Esophagus muscularis mucosa (tissue), 2 donors: ENCODE measurements at regions not wholly inside any gene's neighbourhood (a gene's known extent, or its start where the extent isn't known, plus 50 kb on each side); places are given as distances from the start of the nearest gene placed in this dataset.

Source experiments
- EP300 ChIP-seq: sonication (generic); formaldehyde crosslinking; IDR thresholded peaks from one replicate; pipeline ENCODE4 v1.6.1; 2017; ENCODE audit warnings: antibody characterized with exemption
- POLR2A ChIP-seq: fragments of 450-650 bp; IDR thresholded peaks from one replicate; pipeline ENCODE4 v1.6.1; 2017; ENCODE audit warnings: antibody characterized with exemption, moderate library complexity, mild to moderate bottlenecking, low read depth

- no peak for TF ChIP-seq POLR2A
- TF ChIP-seq EP300: no peak
Observed at GRCh38 chr4:81369886-81370285, 101.8 kb downstream of the RASGEF1B start.
